ENCODE measurements at regions not wholly inside any gene's neighbourhood (a gene's known extent, or its start where the extent isn't known, plus 50 kb on each side); places are given as distances from the start of the nearest gene placed in this dataset.
"Not testable (repeated sequence)": the region's sequence is repeated elsewhere in the genome, so short reads cannot be mapped to it uniquely, and the experiment has no call there.

DNA sequence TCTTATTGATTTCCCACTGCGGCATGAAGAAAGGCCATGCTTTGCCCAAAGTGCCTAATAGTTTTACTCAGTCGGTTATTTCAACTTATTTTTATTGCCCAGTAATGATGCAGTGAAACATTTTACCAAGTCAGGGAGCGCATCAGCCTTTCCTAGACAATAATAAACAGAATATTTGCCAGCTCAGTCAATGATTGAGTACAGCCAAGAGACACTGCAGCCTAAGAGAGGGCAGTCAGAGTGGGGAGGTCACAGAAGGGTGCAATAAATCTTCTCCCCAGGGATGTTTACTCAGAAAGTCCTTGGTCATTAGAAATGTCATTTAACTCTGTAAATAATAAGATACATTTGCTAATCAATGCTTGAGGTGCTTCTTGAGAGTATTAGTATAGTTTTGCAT is 271.0 kb downstream of the SPATA31A7 start:
- TF ChIP-seq, protein P1, sequence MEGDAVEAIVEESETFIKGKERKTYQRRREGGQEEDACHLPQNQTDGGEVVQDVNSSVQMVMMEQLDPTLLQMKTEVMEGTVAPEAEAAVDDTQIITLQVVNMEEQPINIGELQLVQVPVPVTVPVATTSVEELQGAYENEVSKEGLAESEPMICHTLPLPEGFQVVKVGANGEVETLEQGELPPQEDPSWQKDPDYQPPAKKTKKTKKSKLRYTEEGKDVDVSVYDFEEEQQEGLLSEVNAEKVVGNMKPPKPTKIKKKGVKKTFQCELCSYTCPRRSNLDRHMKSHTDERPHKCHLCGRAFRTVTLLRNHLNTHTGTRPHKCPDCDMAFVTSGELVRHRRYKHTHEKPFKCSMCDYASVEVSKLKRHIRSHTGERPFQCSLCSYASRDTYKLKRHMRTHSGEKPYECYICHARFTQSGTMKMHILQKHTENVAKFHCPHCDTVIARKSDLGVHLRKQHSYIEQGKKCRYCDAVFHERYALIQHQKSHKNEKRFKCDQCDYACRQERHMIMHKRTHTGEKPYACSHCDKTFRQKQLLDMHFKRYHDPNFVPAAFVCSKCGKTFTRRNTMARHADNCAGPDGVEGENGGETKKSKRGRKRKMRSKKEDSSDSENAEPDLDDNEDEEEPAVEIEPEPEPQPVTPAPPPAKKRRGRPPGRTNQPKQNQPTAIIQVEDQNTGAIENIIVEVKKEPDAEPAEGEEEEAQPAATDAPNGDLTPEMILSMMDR (IDR thresholded peaks at IDR 0.05): not testable (repeated sequence)
- not testable (repeated sequence) for TF ChIP-seq POLR2A (IDR thresholded peaks at IDR 0.05)
